Breast epithelium (tissue), 3 donors: ENCODE measurements at regions not wholly inside any gene's neighbourhood (a gene's known extent, or its start where the extent isn't known, plus 50 kb on each side); places are given as distances from the start of the nearest gene placed in this dataset.

ENCODE experiments used
- CTCF ChIP-seq, 3 donors: fragments of 450-650 bp; IDR thresholded peaks; one replicate each; pipeline ENCODE4 v1.5.1; 2016 to 2017; ENCODE audit warnings: antibody characterized with exemption in 3 of 3, mild to moderate bottlenecking in 3 of 3, moderate library complexity in 3 of 3
- POLR2AphosphoS5 ChIP-seq, 3 donors: sonication (generic); formaldehyde crosslinking; IDR thresholded peaks; one replicate each; pipeline ENCODE4 v1.6.1; 2017; ENCODE audit warnings: antibody characterized with exemption in 3 of 3

DNA sequence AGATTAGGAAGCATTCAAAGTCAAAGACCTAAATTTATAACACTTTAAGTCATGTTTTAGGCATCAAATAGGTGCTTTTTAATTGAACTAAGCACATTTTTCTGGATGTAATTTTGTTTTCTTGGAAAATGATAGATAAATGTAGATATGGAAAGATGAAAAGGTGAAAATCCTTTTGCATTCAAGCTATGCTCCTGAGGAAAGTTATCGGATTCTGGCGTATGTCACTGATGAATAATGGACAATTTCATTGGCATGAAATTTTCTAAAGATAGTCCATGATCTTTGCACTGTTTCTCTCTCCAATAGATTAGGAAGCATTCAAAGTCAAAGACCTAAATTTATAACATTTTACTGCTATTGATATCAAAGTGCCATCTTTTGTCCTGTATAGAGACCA is 444.2 kb upstream of the PABPC4L start:
- TF ChIP-seq CTCF (IDR thresholded peaks at IDR 0.05): no peak
- TF ChIP-seq POLR2AphosphoS5 (IDR thresholded peaks at IDR 0.05): no peak
